Breast epithelium (tissue), 4 donors: ENCODE measurements at regions not wholly inside any gene's neighbourhood (a gene's known extent, or its start where the extent isn't known, plus 50 kb on each side); places are given as distances from the start of the nearest gene placed in this dataset.

ENCODE experiments used
- DNase-seq, 2 donors: peaks; one replicate each; pipeline ENCODE4 v3.0.0-alpha.2; 2019; ENCODE audit warnings: low spot score in 2 of 2
- H3K27ac ChIP-seq, 2 donors: fragments of 200-600 bp; sonication (generic) in 1 of 2; one replicate each; pipeline ENCODE4 v1.5.1; 2016 to 2019; ENCODE audit warnings: mild to moderate bottlenecking in 1 of 2
- H3K27me3 ChIP-seq, 2 donors: fragments of 200-600 bp; sonication (generic) in 1 of 2; one replicate each; pipeline versions ENCODE4 v1.5.1 to v1.6.0; 2017 to 2019; ENCODE audit warnings: control low read depth in 1 of 2, mild to moderate bottlenecking in 1 of 2
- H3K36me3 ChIP-seq: fragments of 200-600 bp; one replicate; pipeline ENCODE4 v1.5.1; 2019
- H3K4me1 ChIP-seq, 2 donors: fragments of 200-600 bp; sonication (generic); one replicate each; pipeline ENCODE4 v1.5.1; 2016 to 2019; ENCODE audit warnings: control low read depth in 1 of 2
- H3K4me3 ChIP-seq, 3 donors: fragments of 200-600 bp; sonication (generic); 1 replicate in 2 of 3; 2 replicates in 1 of 3; pipeline ENCODE4 v1.5.1; 2016 to 2019; ENCODE audit warnings: mild to moderate bottlenecking in 3 of 3, moderate library complexity in 2 of 3
- H3K9me3 ChIP-seq, 2 donors: fragments of 200-600 bp; sonication (generic) in 1 of 2; one replicate each; pipeline ENCODE4 v1.5.1; 2016 to 2019; ENCODE audit warnings: control low read depth in 1 of 2
- POLR2A ChIP-seq: fragments of 450-650 bp; IDR thresholded peaks from one replicate; pipeline ENCODE4 v1.6.1; 2016; ENCODE audit warnings: antibody characterized with exemption, mild to moderate bottlenecking, moderate library complexity
- POLR2AphosphoS5 ChIP-seq, 3 donors: sonication (generic); formaldehyde crosslinking; IDR thresholded peaks; one replicate each; pipeline ENCODE4 v1.6.1; 2017; ENCODE audit warnings: antibody characterized with exemption in 3 of 3
- intact Hi-C: fragments of 100-400 bp; cut with DNase I; formaldehyde crosslinking; loops from one replicate; pipeline ENCODE4 v1.15.1; 2023; ENCODE audit warnings: low total_unique reads
- TF ChIP-seq, protein P1 (sequence below), 3 donors: fragments of 450-650 bp; IDR thresholded peaks; one replicate each; pipeline ENCODE4 v1.5.1; 2016 to 2017; ENCODE audit warnings: antibody characterized with exemption in 3 of 3, mild to moderate bottlenecking in 3 of 3, moderate library complexity in 3 of 3

DNA sequence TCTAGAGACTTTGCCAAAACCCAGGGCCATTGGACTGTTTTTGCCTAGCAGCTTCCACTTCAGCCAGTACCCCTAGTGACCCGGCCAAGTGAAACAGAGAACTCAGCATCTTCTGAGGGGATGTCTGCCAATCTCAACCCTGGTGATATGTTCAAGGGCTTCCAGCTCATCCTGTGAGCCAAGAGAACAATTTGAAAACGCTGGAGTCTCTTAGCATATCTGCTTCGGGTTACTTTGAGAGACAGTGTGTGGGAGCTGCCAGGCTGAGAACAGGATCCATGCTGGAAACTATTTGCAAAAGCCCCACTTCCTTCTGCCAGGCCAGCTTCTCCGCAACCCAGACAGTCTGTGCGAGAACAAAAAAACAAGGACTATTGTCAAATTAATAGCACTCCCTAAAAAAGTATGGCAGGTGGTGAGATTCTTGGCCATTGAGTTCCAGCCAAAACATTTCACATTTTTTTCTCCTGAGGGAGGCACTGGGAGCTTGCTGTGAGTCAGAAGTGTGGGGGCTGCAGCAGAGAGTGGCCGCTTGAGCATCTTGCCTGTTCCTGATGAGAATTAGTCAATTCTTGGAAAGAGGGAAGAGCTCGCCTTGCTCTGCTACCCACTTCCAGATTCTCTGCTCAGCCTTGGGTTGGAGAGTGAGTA, 395.6 kb upstream of the TRIB2 start:
- Histone ChIP-seq H3K27ac (peak overlapping the region; percentile 51 to 70), H3K9me3 (no peaks in the 10 kb centered on the region), H3K4me1 (no peaks in the 10 kb centered on the region), H3K36me3 (no peaks in the 10 kb centered on the region), H3K27me3 (no peaks in the 10 kb centered on the region), H3K4me3 (no peak overlapping the region)
- TF ChIP-seq POLR2AphosphoS5 (IDR thresholded peaks at IDR 0.05), result peak in 1 of 3 donors; percentile 55
- TF ChIP-seq, protein P1, sequence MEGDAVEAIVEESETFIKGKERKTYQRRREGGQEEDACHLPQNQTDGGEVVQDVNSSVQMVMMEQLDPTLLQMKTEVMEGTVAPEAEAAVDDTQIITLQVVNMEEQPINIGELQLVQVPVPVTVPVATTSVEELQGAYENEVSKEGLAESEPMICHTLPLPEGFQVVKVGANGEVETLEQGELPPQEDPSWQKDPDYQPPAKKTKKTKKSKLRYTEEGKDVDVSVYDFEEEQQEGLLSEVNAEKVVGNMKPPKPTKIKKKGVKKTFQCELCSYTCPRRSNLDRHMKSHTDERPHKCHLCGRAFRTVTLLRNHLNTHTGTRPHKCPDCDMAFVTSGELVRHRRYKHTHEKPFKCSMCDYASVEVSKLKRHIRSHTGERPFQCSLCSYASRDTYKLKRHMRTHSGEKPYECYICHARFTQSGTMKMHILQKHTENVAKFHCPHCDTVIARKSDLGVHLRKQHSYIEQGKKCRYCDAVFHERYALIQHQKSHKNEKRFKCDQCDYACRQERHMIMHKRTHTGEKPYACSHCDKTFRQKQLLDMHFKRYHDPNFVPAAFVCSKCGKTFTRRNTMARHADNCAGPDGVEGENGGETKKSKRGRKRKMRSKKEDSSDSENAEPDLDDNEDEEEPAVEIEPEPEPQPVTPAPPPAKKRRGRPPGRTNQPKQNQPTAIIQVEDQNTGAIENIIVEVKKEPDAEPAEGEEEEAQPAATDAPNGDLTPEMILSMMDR (IDR thresholded peaks at IDR 0.05), result no peak
- peak in 1 of 2 donors; percentile 67 for DNase-seq
- intact Hi-C loops, result no loop called here

DNA sequence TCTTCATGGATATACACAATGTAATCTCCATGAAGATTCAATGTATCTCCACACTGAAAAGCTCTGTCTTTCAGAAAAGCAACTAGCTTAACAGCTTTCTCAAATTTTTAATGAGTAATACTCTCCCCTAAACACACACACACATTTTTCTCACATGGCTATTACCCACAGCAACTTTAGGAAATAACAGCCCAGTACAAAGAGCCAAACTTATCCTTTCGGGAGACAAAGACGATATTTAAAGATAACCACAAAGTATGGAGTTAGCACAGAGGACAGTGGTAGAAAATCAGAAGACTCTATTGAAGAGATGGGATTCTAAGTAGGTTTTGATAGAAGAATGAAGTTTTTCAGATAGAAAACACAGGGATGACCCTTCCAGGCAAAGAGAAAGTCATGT, 394.9 kb upstream of the TRIB2 start:
- peak overlapping the region in 1 of 2 donors; percentile 70 for H3K27ac ChIP-seq
- no peaks in the 10 kb centered on the region for H3K27me3 ChIP-seq
- no peaks in the 10 kb centered on the region for H3K4me1 ChIP-seq
- no peaks in the 10 kb centered on the region for H3K36me3 ChIP-seq
- H3K9me3 ChIP-seq, result no peaks in the 10 kb centered on the region
- intact Hi-C loops, result no loop called here
- no peak for TF ChIP-seq POLR2A
- TF ChIP-seq, protein P1 (IDR thresholded peaks at IDR 0.05), result no peak
- TF ChIP-seq POLR2AphosphoS5 (IDR thresholded peaks at IDR 0.05), result no peak
- no peak for DNase-seq
- H3K4me3 ChIP-seq, result no peak overlapping the region

DNA sequence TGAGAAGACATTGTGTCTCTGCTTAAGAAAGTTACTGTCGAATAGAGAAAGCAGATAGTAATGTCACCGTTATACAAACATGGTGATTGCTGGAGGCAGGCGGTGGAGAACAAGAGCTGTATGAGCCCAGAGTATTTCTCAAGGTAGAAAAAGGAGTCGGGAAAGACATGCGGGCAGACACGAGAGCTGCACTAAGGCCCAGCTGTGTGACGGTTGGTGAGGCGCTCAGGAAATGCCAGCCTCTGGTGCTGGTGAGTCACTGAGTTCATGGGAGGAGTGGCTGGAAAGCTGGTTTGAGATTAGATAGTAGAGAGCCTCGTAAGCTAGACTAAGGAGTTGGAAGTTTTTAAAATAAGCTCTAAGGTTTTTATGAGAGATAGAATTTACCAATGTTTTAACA, 390.9 kb upstream of the TRIB2 start:
- TF ChIP-seq, protein P1 (IDR thresholded peaks at IDR 0.05), result no peak
- no peak for TF ChIP-seq POLR2A
- no peak for TF ChIP-seq POLR2AphosphoS5 (IDR thresholded peaks at IDR 0.05)
- no peaks in the 10 kb centered on the region for H3K9me3 ChIP-seq
- no peak overlapping the region for H3K27ac ChIP-seq
- no peaks in the 10 kb centered on the region for H3K27me3 ChIP-seq
- H3K4me3 ChIP-seq, result no peak overlapping the region
- no peaks in the 10 kb centered on the region for H3K36me3 ChIP-seq
- no peaks in the 10 kb centered on the region for H3K4me1 ChIP-seq
- DNase-seq, result no peak
- intact Hi-C loops, result no loop called here

DNA sequence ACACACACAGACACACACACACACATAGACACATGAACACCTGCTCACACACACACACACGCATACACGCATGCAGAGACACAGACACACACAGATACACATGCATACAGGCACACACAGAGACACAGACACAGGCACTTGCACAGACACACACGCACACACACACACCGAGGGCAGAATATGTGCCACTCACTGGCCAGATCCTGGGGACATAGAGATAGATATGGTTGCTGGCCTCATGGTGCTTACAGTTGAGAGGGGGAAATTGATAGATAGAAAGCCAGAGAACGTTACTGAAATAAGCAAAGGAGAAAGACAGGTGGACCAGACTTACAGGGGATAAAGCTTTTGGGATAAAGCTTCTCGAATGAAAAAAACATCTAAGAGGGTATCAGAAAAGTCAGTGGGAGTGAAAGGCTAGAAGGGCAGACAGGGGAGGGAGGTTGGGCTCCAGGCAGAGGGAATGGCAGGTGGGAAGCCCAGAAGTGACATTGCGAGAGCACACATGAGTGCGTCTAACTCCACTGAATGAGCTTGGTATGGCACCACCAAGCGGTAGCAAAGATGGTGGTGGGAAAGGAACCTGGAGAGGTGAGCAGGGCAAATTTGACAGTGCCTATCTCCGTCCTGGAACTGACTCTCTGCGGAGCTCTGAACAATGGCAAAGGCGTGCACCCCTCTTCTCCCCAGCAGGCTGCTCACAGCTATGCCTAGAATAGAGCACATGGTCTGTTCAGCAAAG, 390.1 kb upstream of the TRIB2 start:
- H3K4me3 ChIP-seq, result no peak overlapping the region
- DNase-seq, result no peak
- TF ChIP-seq POLR2A (no peak), POLR2AphosphoS5 (IDR thresholded peaks at IDR 0.05) (no peak)
- TF ChIP-seq, protein P1 (IDR thresholded peaks at IDR 0.05), result no peak
- H3K36me3 ChIP-seq, result no peaks in the 10 kb centered on the region
- no peak overlapping the region for H3K27ac ChIP-seq
- no peaks in the 10 kb centered on the region for H3K9me3 ChIP-seq
- H3K27me3 ChIP-seq, result no peaks in the 10 kb centered on the region
- intact Hi-C loops, result no loop called here
- H3K4me1 ChIP-seq, result no peaks in the 10 kb centered on the region

DNA sequence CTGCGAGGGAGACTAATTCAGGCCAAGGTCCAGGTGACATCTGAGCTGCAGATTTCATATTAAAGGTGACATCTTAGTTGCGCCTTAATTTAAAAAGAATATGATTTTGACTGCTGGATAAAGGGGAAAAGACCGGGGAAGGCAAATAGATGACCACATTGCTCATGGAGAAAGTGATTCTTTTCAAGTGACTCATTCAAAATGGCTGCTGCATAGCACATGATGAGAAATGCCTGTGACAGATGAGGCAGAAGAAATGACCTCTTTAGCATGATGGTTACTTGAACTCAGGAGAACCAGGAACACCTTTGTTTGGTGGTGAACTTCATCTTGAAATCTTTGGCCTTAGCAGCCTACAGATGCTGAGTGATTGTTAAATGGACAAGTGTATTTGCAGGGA, 385.8 kb upstream of the TRIB2 start:
- DNase-seq, result no peak
- Histone ChIP-seq H3K36me3 (no peaks in the 10 kb centered on the region), H3K4me3 (no peak overlapping the region), H3K27me3 (no peaks in the 10 kb centered on the region), H3K4me1 (no peaks in the 10 kb centered on the region), H3K9me3 (no peaks in the 10 kb centered on the region), H3K27ac (no peak overlapping the region)
- intact Hi-C loops, result no loop called here
- TF ChIP-seq POLR2A, result no peak
